ENCODE measurements at regions not wholly inside any gene's neighbourhood (a gene's known extent, or its start where the extent isn't known, plus 50 kb on each side); places are given as distances from the start of the nearest gene placed in this dataset.
A peak's percentile ranks its signal among the peaks of the same experiment; 100 is the strongest.

GRCh38 chr3:117788506-117788905 lies 1078.9 kb downstream of the TUSC7 start:
- DNase-seq: no peak
- Histone ChIP-seq H3K9ac (ENCODE audit: low read length) (no peak overlapping the region), H3K36me3 (ENCODE audit: control insufficient read depth, insufficient read depth, low read length) (no peaks in the 10 kb centered on the region), H3K23ac (ENCODE audit: low read length) (no peak overlapping the region), H2BK5ac (ENCODE audit: low read length) (no peak overlapping the region), H3K56ac (ENCODE audit: low read length) (no peak overlapping the region), H4K5ac (ENCODE audit: low read length) (no peak overlapping the region), H2BK120ac (ENCODE audit: low read depth, low read length) (no peak overlapping the region), H3K4me2 (ENCODE audit: low read length) (no peak overlapping the region), H4K8ac (ENCODE audit: low read depth, low read length) (no peak overlapping the region), H3K4me1 (ENCODE audit: control insufficient read depth, low read depth, low read length) (no peaks in the 10 kb centered on the region), H3K79me1 (ENCODE audit: low read length) (no peaks in the 10 kb centered on the region), H3K4ac (ENCODE audit: low read depth, low read length) (no peak overlapping the region), H3K27ac (ENCODE audit: low read depth, low read length) (no peak overlapping the region), H3K4me3 (ENCODE audit: low read length) (no peak overlapping the region), H3K79me2 (ENCODE audit: control insufficient read depth, insufficient read depth, low read length) (no peaks in the 10 kb centered on the region), H3K27me3 (ENCODE audit: insufficient read depth, low read length, poor library complexity) (no peaks in the 10 kb centered on the region), H2BK15ac (replicated peaks; ENCODE audit: low read depth) (no peak overlapping the region), H2AK5ac (ENCODE audit: low read length) (no peak overlapping the region), H3K18ac (ENCODE audit: low read length) (no peak overlapping the region)
- no CpG with 5 or more reads among the region's 3 CpGs for WGBS (ENCODE audit: extremely low coverage, insufficient coverage, low lambda C conversion rate)

GRCh38 chr3:117790235-117790987 lies 1080.8 kb downstream of the TUSC7 start:
- no peak overlapping the region for H3K23ac ChIP-seq (ENCODE audit: low read length)
- no peaks in the 10 kb centered on the region for H3K27me3 ChIP-seq (ENCODE audit: insufficient read depth, low read length, poor library complexity)
- no peak overlapping the region for H2BK15ac ChIP-seq (replicated peaks; ENCODE audit: low read depth)
- no peak overlapping the region for H4K8ac ChIP-seq (ENCODE audit: low read depth, low read length)
- no peaks in the 10 kb centered on the region for H3K4me1 ChIP-seq (ENCODE audit: control insufficient read depth, low read depth, low read length)
- H4K5ac ChIP-seq (ENCODE audit: low read length): no peak overlapping the region
- no peaks in the 10 kb centered on the region for H3K79me1 ChIP-seq (ENCODE audit: low read length)
- no peak overlapping the region for H3K4ac ChIP-seq (ENCODE audit: low read depth, low read length)
- no peaks in the 10 kb centered on the region for H3K36me3 ChIP-seq (ENCODE audit: control insufficient read depth, insufficient read depth, low read length)
- no peak overlapping the region for H3K18ac ChIP-seq (ENCODE audit: low read length)
- no peak overlapping the region for H3K27ac ChIP-seq (ENCODE audit: low read depth, low read length)
- WGBS (ENCODE audit: extremely low coverage, insufficient coverage, low lambda C conversion rate): no CpG with 5 or more reads among the region's 2 CpGs
- H2BK120ac ChIP-seq (ENCODE audit: low read depth, low read length): no peak overlapping the region
- no peak overlapping the region for H3K9ac ChIP-seq (ENCODE audit: low read length)
- H3K79me2 ChIP-seq (ENCODE audit: control insufficient read depth, insufficient read depth, low read length): no peaks in the 10 kb centered on the region
- H3K4me3 ChIP-seq (ENCODE audit: low read length): no peak overlapping the region
- no peak overlapping the region for H2AK5ac ChIP-seq (ENCODE audit: low read length)
- DNase-seq: peak; percentile 81
- no peak overlapping the region for H3K4me2 ChIP-seq (ENCODE audit: low read length)
- H3K56ac ChIP-seq (ENCODE audit: low read length): no peak overlapping the region
- H2BK5ac ChIP-seq (ENCODE audit: low read length): no peak overlapping the region

- WGBS (ENCODE audit: extremely low coverage, insufficient coverage, low lambda C conversion rate): no CpG with 5 or more reads among the region's 8 CpGs
- H3K79me1 ChIP-seq (ENCODE audit: low read length): no peaks in the 10 kb centered on the region
- H4K8ac ChIP-seq (ENCODE audit: low read depth, low read length): no peak overlapping the region
- H3K36me3 ChIP-seq (ENCODE audit: control insufficient read depth, insufficient read depth, low read length): no peaks in the 10 kb centered on the region
- H3K23ac ChIP-seq (ENCODE audit: low read length): no peak overlapping the region
- no peak overlapping the region for H3K4ac ChIP-seq (ENCODE audit: low read depth, low read length)
- no peak overlapping the region for H3K4me3 ChIP-seq (ENCODE audit: low read length)
- H2BK5ac ChIP-seq (ENCODE audit: low read length): no peak overlapping the region
- no peaks in the 10 kb centered on the region for H3K79me2 ChIP-seq (ENCODE audit: control insufficient read depth, insufficient read depth, low read length)
- no peaks in the 10 kb centered on the region for H3K4me1 ChIP-seq (ENCODE audit: control insufficient read depth, low read depth, low read length)
- peak; percentile 36 for DNase-seq
- no peak overlapping the region for H3K27ac ChIP-seq (ENCODE audit: low read depth, low read length)
- no peak overlapping the region for H2AK5ac ChIP-seq (ENCODE audit: low read length)
- H3K4me2 ChIP-seq (ENCODE audit: low read length): no peak overlapping the region
- H2BK120ac ChIP-seq (ENCODE audit: low read depth, low read length): no peak overlapping the region
- H3K27me3 ChIP-seq (ENCODE audit: insufficient read depth, low read length, poor library complexity): no peaks in the 10 kb centered on the region
- no peak overlapping the region for H3K9ac ChIP-seq (ENCODE audit: low read length)
- no peak overlapping the region for H4K5ac ChIP-seq (ENCODE audit: low read length)
- no peak overlapping the region for H2BK15ac ChIP-seq (replicated peaks; ENCODE audit: low read depth)
- H3K56ac ChIP-seq (ENCODE audit: low read length): no peak overlapping the region
- H3K18ac ChIP-seq (ENCODE audit: low read length): no peak overlapping the region
These were observed 1084.2 kb downstream of the TUSC7 start for GRCh38 chr3:117793622-117794265.

GRCh38 chr3:117798221-117798620 lies 1088.6 kb downstream of the TUSC7 start:
- no peak overlapping the region for H3K18ac ChIP-seq (ENCODE audit: low read length)
- H4K8ac ChIP-seq (ENCODE audit: low read depth, low read length): no peak overlapping the region
- no peak overlapping the region for H3K4me3 ChIP-seq (ENCODE audit: low read length)
- no peak overlapping the region for H2BK15ac ChIP-seq (replicated peaks; ENCODE audit: low read depth)
- no peak overlapping the region for H3K27ac ChIP-seq (ENCODE audit: low read depth, low read length)
- H3K4me1 ChIP-seq (ENCODE audit: control insufficient read depth, low read depth, low read length): no peaks in the 10 kb centered on the region
- no peaks in the 10 kb centered on the region for H3K79me2 ChIP-seq (ENCODE audit: control insufficient read depth, insufficient read depth, low read length)
- H3K36me3 ChIP-seq (ENCODE audit: control insufficient read depth, insufficient read depth, low read length): no peaks in the 10 kb centered on the region
- no peak overlapping the region for H2BK120ac ChIP-seq (ENCODE audit: low read depth, low read length)
- H2AK5ac ChIP-seq (ENCODE audit: low read length): no peak overlapping the region
- no peaks in the 10 kb centered on the region for H3K79me1 ChIP-seq (ENCODE audit: low read length)
- H2BK5ac ChIP-seq (ENCODE audit: low read length): no peak overlapping the region
- no peak overlapping the region for H3K56ac ChIP-seq (ENCODE audit: low read length)
- H4K5ac ChIP-seq (ENCODE audit: low read length): no peak overlapping the region
- no peak overlapping the region for H3K4me2 ChIP-seq (ENCODE audit: low read length)
- H3K4ac ChIP-seq (ENCODE audit: low read depth, low read length): no peak overlapping the region
- no peaks in the 10 kb centered on the region for H3K27me3 ChIP-seq (ENCODE audit: insufficient read depth, low read length, poor library complexity)
- no CpG with 5 or more reads among the region's 3 CpGs for WGBS (ENCODE audit: extremely low coverage, insufficient coverage, low lambda C conversion rate)
- H3K23ac ChIP-seq (ENCODE audit: low read length): no peak overlapping the region
- no peak overlapping the region for H3K9ac ChIP-seq (ENCODE audit: low read length)
- DNase-seq: no peak

GRCh38 chr3:117798687-117799386 lies 1089.3 kb downstream of the TUSC7 start:
- H3K27me3 ChIP-seq (ENCODE audit: insufficient read depth, low read length, poor library complexity): no peaks in the 10 kb centered on the region
- no peak overlapping the region for H3K9ac ChIP-seq (ENCODE audit: low read length)
- no peaks in the 10 kb centered on the region for H3K36me3 ChIP-seq (ENCODE audit: control insufficient read depth, insufficient read depth, low read length)
- H2BK120ac ChIP-seq (ENCODE audit: low read depth, low read length): no peak overlapping the region
- no peak overlapping the region for H3K4me3 ChIP-seq (ENCODE audit: low read length)
- no peaks in the 10 kb centered on the region for H3K79me2 ChIP-seq (ENCODE audit: control insufficient read depth, insufficient read depth, low read length)
- H3K4me1 ChIP-seq (ENCODE audit: control insufficient read depth, low read depth, low read length): no peaks in the 10 kb centered on the region
- H3K56ac ChIP-seq (ENCODE audit: low read length): no peak overlapping the region
- H3K4ac ChIP-seq (ENCODE audit: low read depth, low read length): no peak overlapping the region
- no peaks in the 10 kb centered on the region for H3K79me1 ChIP-seq (ENCODE audit: low read length)
- no peak overlapping the region for H3K27ac ChIP-seq (ENCODE audit: low read depth, low read length)
- H3K18ac ChIP-seq (ENCODE audit: low read length): no peak overlapping the region
- no peak overlapping the region for H4K8ac ChIP-seq (ENCODE audit: low read depth, low read length)
- no CpG with 5 or more reads among the region's 6 CpGs for WGBS (ENCODE audit: extremely low coverage, insufficient coverage, low lambda C conversion rate)
- no peak overlapping the region for H2AK5ac ChIP-seq (ENCODE audit: low read length)
- H2BK15ac ChIP-seq (replicated peaks; ENCODE audit: low read depth): no peak overlapping the region
- H3K23ac ChIP-seq (ENCODE audit: low read length): no peak overlapping the region
- no peak overlapping the region for H3K4me2 ChIP-seq (ENCODE audit: low read length)
- no peak for DNase-seq
- no peak overlapping the region for H4K5ac ChIP-seq (ENCODE audit: low read length)
- no peak overlapping the region for H2BK5ac ChIP-seq (ENCODE audit: low read length)

All from mesendoderm (in vitro differentiated cells).